H1 (cell line): ENCODE measurements at regions not wholly inside any gene's neighbourhood (a gene's known extent, or its start where the extent isn't known, plus 50 kb on each side); places are given as distances from the start of the nearest gene placed in this dataset.
"Not testable (repeated sequence)": the region's sequence is repeated elsewhere in the genome, so short reads cannot be mapped to it uniquely, and the experiment has no call there.

Source experiments
- CTCF ChIA-PET: fragments of 300-600 bp; sonication (Branson Sonifier 250); formaldehyde crosslinking; loops from one replicate; lab custom pipeline; 2021; ENCODE audit not compliant: partially characterized antibody; lab: Charles Lee
- POLR2A ChIA-PET: fragments of 300-600 bp; sonication (Branson Sonifier 250); formaldehyde crosslinking; loops from one replicate; lab custom pipeline; 2021; ENCODE audit warnings: inconsistent platforms; ENCODE audit not compliant: partially characterized antibody; lab: Charles Lee
- DNase-seq, 2 experiments: peaks; one replicate each; pipeline versions ENCODE4 v3.0.0 to v3.0.0-alpha.2; 2010 to 2022; ENCODE audit warnings: low spot score in 2 of 2, low read depth in 1 of 2, mixed read lengths in 1 of 2
- FAIRE-seq: peaks from 2 replicates; lab custom pipeline; 2011; peaks lifted over from hg19 to GRCh38; lab: Jason Lieb, UNC
- H2AFZ ChIP-seq: 2 replicates; pipeline ENCODE4 v1.8.1; 2012; ENCODE audit warnings: low read length, inconsistent platforms
- H2AK5ac ChIP-seq: 2 replicates; pipeline ENCODE4 v1.6.1; 2013; ENCODE audit warnings: low read depth, low read length
- H2BK120ac ChIP-seq: replicated peaks from 2 replicates; pipeline ENCODE3; 2013; ENCODE audit warnings: low read depth, low read length, inconsistent platforms
- H2BK12ac ChIP-seq: 2 replicates; pipeline ENCODE4 v1.6.1; 2013; ENCODE audit warnings: low read depth, low read length
- H2BK15ac ChIP-seq: 2 replicates; pipeline ENCODE4 v1.6.1; 2013; ENCODE audit warnings: low read length
- H2BK20ac ChIP-seq: 2 replicates; pipeline ENCODE4 v1.6.1; 2013; ENCODE audit warnings: low read length
- H2BK5ac ChIP-seq: 2 replicates; pipeline ENCODE4 v1.6.1; 2013; ENCODE audit warnings: low read depth, low read length
- H3K14ac ChIP-seq: 2 replicates; pipeline ENCODE4 v1.6.1; 2013; ENCODE audit warnings: inconsistent platforms; ENCODE audit not compliant: insufficient read length
- H3K18ac ChIP-seq: 2 replicates; pipeline ENCODE4 v1.6.1; 2013; ENCODE audit warnings: low read length; ENCODE audit errors: extremely low read depth
- H3K23ac ChIP-seq: 2 replicates; pipeline ENCODE4 v1.6.1; 2013; ENCODE audit warnings: inconsistent platforms; ENCODE audit not compliant: insufficient read length
- H3K23me2 ChIP-seq: 2 replicates; pipeline ENCODE4 v1.6.1; 2013; ENCODE audit warnings: low read depth, low read length
- H3K27ac ChIP-seq: 2 replicates; pipeline ENCODE4 v1.6.1; 2011; ENCODE audit warnings: low read depth, low read length, inconsistent platforms
- H3K27me3 ChIP-seq, 4 experiments: replicated peaks in 1 of 4; 1 replicate in 1 of 4; 2 replicates in 3 of 4; pipeline versions ENCODE4 v1.6.1 to v1.8.1; 2011 to 2013; ENCODE audit warnings: low read length in 3 of 4, mild to moderate bottlenecking in 3 of 4, inconsistent platforms in 2 of 4, mixed read lengths in 2 of 4, moderate library complexity in 1 of 4; ENCODE audit not compliant: control insufficient read depth in 3 of 4, insufficient read depth in 3 of 4; ENCODE audit errors: extremely low read depth in 1 of 4
- H3K36me3 ChIP-seq, 4 experiments: 2 replicates each; pipeline versions ENCODE4 v1.6.1 to v1.8.1; 2011 to 2013; ENCODE audit warnings: mild to moderate bottlenecking in 4 of 4, low read length in 3 of 4, moderate library complexity in 2 of 4, control low read depth in 1 of 4, inconsistent platforms in 1 of 4; ENCODE audit not compliant: insufficient read depth in 4 of 4, control insufficient read depth in 2 of 4
- H3K4ac ChIP-seq: replicated peaks from 2 replicates; pipeline ENCODE3; 2013; ENCODE audit warnings: low read length, low read depth, mixed read lengths, inconsistent platforms; ENCODE audit not compliant: insufficient read length
- H3K4me1 ChIP-seq, 4 experiments: replicated peaks in 1 of 4; 1 replicate in 1 of 4; 2 replicates in 3 of 4; pipeline versions ENCODE4 v1.6.1 to v1.8.1; 2011 to 2013; ENCODE audit warnings: low read length in 3 of 4, inconsistent platforms in 2 of 4, mixed read lengths in 1 of 4; ENCODE audit not compliant: insufficient read depth in 4 of 4, control insufficient read depth in 3 of 4
- H3K4me2 ChIP-seq, 2 experiments: 2 replicates each; pipeline versions ENCODE4 v1.6.1 to v1.8.1; 2011 to 2013; ENCODE audit warnings: low read depth in 2 of 2, low read length in 2 of 2, control low read depth in 1 of 2, inconsistent platforms in 1 of 2, mild to moderate bottlenecking in 1 of 2; ENCODE audit not compliant: insufficient read depth in 1 of 2
- H3K4me3 ChIP-seq, 4 experiments: fragments of 200-600, 300-600 bp in 1 of 4; sonication (generic), shearing (Covaris generic), sonication (Bioruptor Twin) in 1 of 4; 2 replicates each; pipeline versions ENCODE4 v1.5.1 to v1.8.1; 2011 to 2016; ENCODE audit warnings: low read length in 4 of 4, low read depth in 3 of 4, control low read depth in 2 of 4, inconsistent platforms in 2 of 4, mild to moderate bottlenecking in 2 of 4, mixed read lengths in 1 of 4, moderate library complexity in 1 of 4; ENCODE audit not compliant: insufficient read depth in 2 of 4; ENCODE audit errors: extremely low read depth in 1 of 4
- H3K56ac ChIP-seq: replicated peaks from 2 replicates; pipeline ENCODE3; 2013; ENCODE audit warnings: low read depth, mild to moderate bottlenecking, mixed read lengths, low read length, inconsistent platforms; ENCODE audit not compliant: insufficient read length
- H3K79me1 ChIP-seq: 2 replicates; pipeline ENCODE4 v1.6.1; 2013; ENCODE audit warnings: low read depth, low read length, control low read depth
- H3K79me2 ChIP-seq, 2 experiments: 2 replicates each; pipeline versions ENCODE4 v1.6.1 to v1.8.1; 2012 to 2013; ENCODE audit warnings: low read length in 2 of 2, mild to moderate bottlenecking in 2 of 2, inconsistent platforms in 1 of 2; ENCODE audit not compliant: insufficient read depth in 2 of 2, control insufficient read depth in 1 of 2
- H3K9ac ChIP-seq, 4 experiments: replicated peaks in 1 of 4; 1 replicate in 1 of 4; 2 replicates in 3 of 4; pipeline versions ENCODE4 v1.6.1 to v1.8.1; 2011 to 2013; ENCODE audit warnings: low read depth in 3 of 4, low read length in 3 of 4, control low read depth in 2 of 4, mild to moderate bottlenecking in 2 of 4, moderate library complexity in 2 of 4, inconsistent platforms in 1 of 4; ENCODE audit errors: extremely low read depth in 1 of 4
- H3K9me3 ChIP-seq, 2 experiments: 2 replicates each; pipeline versions ENCODE4 v1.6.1 to v1.8.1; 2012 to 2013; ENCODE audit warnings: mild to moderate bottlenecking in 2 of 2, moderate library complexity in 2 of 2, control low read depth in 1 of 2, inconsistent platforms in 1 of 2, low read depth in 1 of 2, low read length in 1 of 2, mixed read lengths in 1 of 2; ENCODE audit not compliant: insufficient read depth in 2 of 2
- H4K20me1 ChIP-seq, 2 experiments: replicated peaks in 1 of 2; 2 replicates each; pipeline versions ENCODE3 to v1.8.1; 2011 to 2013; ENCODE audit warnings: inconsistent platforms in 2 of 2, low read length in 2 of 2, mild to moderate bottlenecking in 1 of 2; ENCODE audit not compliant: insufficient read depth in 2 of 2, control insufficient read depth in 1 of 2
- H4K5ac ChIP-seq: 2 replicates; pipeline ENCODE4 v1.6.1; 2013; ENCODE audit warnings: low read length, low read depth, mixed read lengths, inconsistent platforms; ENCODE audit not compliant: insufficient read length
- H4K8ac ChIP-seq: 2 replicates; pipeline ENCODE4 v1.8.0; 2013; ENCODE audit warnings: mild to moderate bottlenecking, moderate library complexity, low read length, inconsistent platforms; ENCODE audit not compliant: insufficient read depth; ENCODE audit errors: extremely low read depth
- H4K91ac ChIP-seq: replicated peaks from 2 replicates; pipeline ENCODE3; 2013; ENCODE audit warnings: low read length, mixed read lengths, inconsistent platforms; ENCODE audit not compliant: insufficient read length
- WGBS, 2 experiments: shearing (Covaris generic) in 1 of 2; methylation state at CpG; one replicate each; pipeline versions ENCODE4 v1.1.6 to v1.1.7; 2013 to 2015; ENCODE audit warnings: low lambda C conversion rate in 2 of 2, mixed read lengths in 2 of 2, inconsistent platforms in 1 of 2, low coverage in 1 of 2, missing lambda C conversion rate in 1 of 2; ENCODE audit not compliant: insufficient replicate concordance in 2 of 2, insufficient coverage in 1 of 2, insufficient read length in 1 of 2; ENCODE audit errors: extremely low coverage in 1 of 2, missing lambda C conversion rate in 1 of 2; 5-methylcytosine and 5-hydroxymethylcytosine counted together

GRCh38 chr4:128646893-128647292 is 162.6 kb upstream of the JADE1 start:
- CTCF ChIA-PET: not testable (repeated sequence)

More at GRCh38 chr4:128646893-128647292, 162.6 kb upstream of the JADE1 start:
- H3K23me2 ChIP-seq, H3K18ac ChIP-seq, H4K5ac ChIP-seq, H3K9ac ChIP-seq, H3K23ac ChIP-seq, H3K14ac ChIP-seq, H3K79me2 ChIP-seq, H2AK5ac ChIP-seq, H3K56ac ChIP-seq, POLR2A ChIA-PET, H3K4me3 ChIP-seq, H3K4me2 ChIP-seq, H3K27me3 ChIP-seq, H2BK5ac ChIP-seq, DNase-seq, H3K4me1 ChIP-seq, H3K27ac ChIP-seq, H2AFZ ChIP-seq, H3K36me3 ChIP-seq, H2BK15ac ChIP-seq, H2BK12ac ChIP-seq, H4K8ac ChIP-seq, H4K91ac ChIP-seq, FAIRE-seq, H4K20me1 ChIP-seq, H3K79me1 ChIP-seq: not testable (repeated sequence)
- H3K4ac ChIP-seq: peak overlapping the region; percentile 3
- 80% methylated on average over 1 of the region's 1 CpG; no CpG with 5 or more reads in 1 of the 2 experiments for WGBS, 2 experiments
- H2BK120ac ChIP-seq: peak overlapping the region; percentile 24
- peaks cover 0 to 11% of the 10 kb centered on the region in 2 experiments; a peak in 2 of 4 replicates for H3K9me3 ChIP-seq
- H2BK20ac ChIP-seq: peak overlapping the region; percentile 80; the same call in 1 of the 2 replicates
